Adrenal gland (tissue), 9 donors: ENCODE measurements at regions not wholly inside any gene's neighbourhood (a gene's known extent, or its start where the extent isn't known, plus 50 kb on each side); places are given as distances from the start of the nearest gene placed in this dataset.

ENCODE experiments used
- DNase-seq, 7 donors: peaks; one replicate each; pipeline ENCODE4 v3.0.0-alpha.2; 2019 to 2020
- H3K27ac ChIP-seq, 5 donors: fragments of 200-600 bp; sonication (generic) in 4 of 5; 1 replicate in 3 of 5; 2 replicates in 2 of 5; pipeline versions ENCODE4 v1.5.1 to v1.8.0; 2016 to 2020; ENCODE audit warnings: mild to moderate bottlenecking in 1 of 5
- H3K27me3 ChIP-seq: fragments of 200-600 bp; 2 replicates; pipeline ENCODE4 v1.8.0; 2021
- H3K36me3 ChIP-seq, 2 donors: fragments of 200-600 bp; replicated peaks in 1 of 2; 1 replicate in 1 of 2; 2 replicates in 1 of 2; pipeline versions ENCODE4 v1.5.1 to v1.8.0; 2018 to 2022
- H3K4me1 ChIP-seq, 2 donors: fragments of 200-600 bp; replicated peaks in 1 of 2; 1 replicate in 1 of 2; 2 replicates in 1 of 2; pipeline versions ENCODE4 v1.5.1 to v1.8.0; 2018 to 2021
- H3K4me3 ChIP-seq, 4 donors: fragments of 200-600 bp; sonication (generic) in 3 of 4; one replicate each; pipeline ENCODE4 v1.5.1; 2016 to 2018
- H3K9me3 ChIP-seq, 3 donors: fragments of 200-600 bp; sonication (generic) in 1 of 3; replicated peaks in 1 of 3; 1 replicate in 2 of 3; 2 replicates in 1 of 3; pipeline versions ENCODE4 v1.5.1 to v1.8.0; 2016 to 2021
- POLR2A ChIP-seq, 2 donors: fragments of 450-650 bp; IDR thresholded peaks; one replicate each; pipeline ENCODE4 v1.6.1; 2017; ENCODE audit warnings: antibody characterized with exemption in 2 of 2, mild to moderate bottlenecking in 2 of 2, moderate library complexity in 1 of 2
- WGBS, 4 donors: extraction: QIAGEN DNeasy Blood & Tissue Kit in 2 of 4; methylation state at CpG; one replicate each; pipeline versions ENCODE4 v1.1.5 to v1.1.7; 2013 to 2017; 5-methylcytosine and 5-hydroxymethylcytosine counted together
- intact Hi-C, 2 donors: fragments of 100-400 bp; cut with DNase I; formaldehyde crosslinking; loops; one replicate each; pipeline versions ENCODE4 v1.14.1 to v1.15.0; 2022 to 2023
- TF ChIP-seq, protein P1 (sequence below), 6 experiments: fragments of 450-650 bp in 4 of 6; fragments of 200-600 bp in 2 of 6; sonication (generic) in 1 of 6; IDR thresholded peaks; 1 replicate in 5 of 6; 2 replicates in 1 of 6; pipeline versions ENCODE4 v1.5.1 to v1.8.0; 2016 to 2021; ENCODE audit warnings: antibody characterized with exemption in 6 of 6, mild to moderate bottlenecking in 2 of 6, moderate library complexity in 1 of 6
- donor health status: healthy with polysubstance abuse.
- donor health status: Bipolar disorder and iron deficiency.
- donor health status: DM: yes; HTN: yes; CAD: no.
- donor health status: DM: no; HTN: no; CAD: no.
- donor health status: DM: no; HTN: no; CAD: no.

- Histone ChIP-seq H3K4me3 (no peak overlapping the region), H3K27ac (no peak overlapping the region), H3K4me1 (no peaks in the 10 kb centered on the region), H3K9me3 (no peaks in the 10 kb centered on the region), H3K36me3 (no peaks in the 10 kb centered on the region), H3K27me3 (no peaks in the 10 kb centered on the region)
- intact Hi-C loops = no loop called here
- no peak for TF ChIP-seq POLR2A (IDR thresholded peaks at IDR 0.05)
- TF ChIP-seq, protein P1, sequence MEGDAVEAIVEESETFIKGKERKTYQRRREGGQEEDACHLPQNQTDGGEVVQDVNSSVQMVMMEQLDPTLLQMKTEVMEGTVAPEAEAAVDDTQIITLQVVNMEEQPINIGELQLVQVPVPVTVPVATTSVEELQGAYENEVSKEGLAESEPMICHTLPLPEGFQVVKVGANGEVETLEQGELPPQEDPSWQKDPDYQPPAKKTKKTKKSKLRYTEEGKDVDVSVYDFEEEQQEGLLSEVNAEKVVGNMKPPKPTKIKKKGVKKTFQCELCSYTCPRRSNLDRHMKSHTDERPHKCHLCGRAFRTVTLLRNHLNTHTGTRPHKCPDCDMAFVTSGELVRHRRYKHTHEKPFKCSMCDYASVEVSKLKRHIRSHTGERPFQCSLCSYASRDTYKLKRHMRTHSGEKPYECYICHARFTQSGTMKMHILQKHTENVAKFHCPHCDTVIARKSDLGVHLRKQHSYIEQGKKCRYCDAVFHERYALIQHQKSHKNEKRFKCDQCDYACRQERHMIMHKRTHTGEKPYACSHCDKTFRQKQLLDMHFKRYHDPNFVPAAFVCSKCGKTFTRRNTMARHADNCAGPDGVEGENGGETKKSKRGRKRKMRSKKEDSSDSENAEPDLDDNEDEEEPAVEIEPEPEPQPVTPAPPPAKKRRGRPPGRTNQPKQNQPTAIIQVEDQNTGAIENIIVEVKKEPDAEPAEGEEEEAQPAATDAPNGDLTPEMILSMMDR (IDR thresholded peaks at IDR 0.05) = no peak
- WGBS, 4 donors = 90 to 95% (median 92%) methylated on average over 2 of the region's 2 CpGs
- DNase-seq = no peak
Observed at GRCh38 chr13:33466262-33466661, 180.7 kb upstream of the STARD13 start.

DNA sequence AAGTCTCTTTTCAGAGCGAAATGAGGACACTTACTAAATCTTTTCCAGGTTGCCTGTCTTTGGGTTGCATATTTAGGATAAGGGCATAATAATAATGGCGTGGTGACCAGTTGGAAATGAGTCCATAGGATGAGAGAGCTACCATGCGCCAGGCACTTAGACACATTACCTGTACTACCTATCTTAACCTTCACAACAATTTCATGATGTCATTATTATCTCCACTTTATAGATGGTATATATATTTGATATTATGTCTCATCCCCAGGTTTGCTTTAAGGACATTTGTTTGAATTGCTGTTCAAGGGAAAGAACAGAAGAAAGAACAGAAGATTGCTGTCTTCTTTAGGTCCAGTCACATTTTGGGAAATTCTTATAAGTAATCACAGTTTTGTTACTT is 182.0 kb upstream of the STARD13 start:
- DNase-seq = no peak
- H3K27me3 ChIP-seq = no peaks in the 10 kb centered on the region
- no peak overlapping the region for H3K4me3 ChIP-seq
- no peaks in the 10 kb centered on the region for H3K4me1 ChIP-seq
- TF ChIP-seq POLR2A (IDR thresholded peaks at IDR 0.05) = no peak
- TF ChIP-seq, protein P1 (IDR thresholded peaks at IDR 0.05) = no peak
- H3K9me3 ChIP-seq = no peaks in the 10 kb centered on the region
- intact Hi-C loops = no loop called here
- no peaks in the 10 kb centered on the region for H3K36me3 ChIP-seq
- WGBS, 4 donors = 88 to 99% (median 96%) methylated on average over 3 of the region's 3 CpGs
- H3K27ac ChIP-seq = no peak overlapping the region

DNA sequence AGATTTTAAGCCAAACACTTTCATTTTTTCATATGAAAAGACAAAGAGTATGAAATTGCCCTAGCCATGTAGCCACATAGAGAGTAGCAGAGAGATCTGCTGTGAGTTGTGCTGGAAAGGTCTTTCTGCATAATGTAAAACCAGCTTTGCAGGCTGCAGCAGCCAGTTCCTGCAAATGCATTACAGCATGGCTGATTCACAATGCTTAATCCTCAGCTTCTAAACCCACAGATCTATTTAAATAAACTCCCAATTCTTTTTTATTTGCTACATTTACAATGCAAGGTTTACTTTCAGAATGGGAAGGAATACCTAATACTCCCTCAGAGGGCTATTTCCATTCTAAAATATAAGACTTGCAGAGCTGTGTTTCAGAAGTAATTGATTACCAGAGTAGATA is 185.6 kb upstream of the STARD13 start:
- Histone ChIP-seq H3K4me1 (no peaks in the 10 kb centered on the region), H3K4me3 (no peak overlapping the region), H3K36me3 (no peaks in the 10 kb centered on the region), H3K27me3 (no peaks in the 10 kb centered on the region), H3K27ac (no peak overlapping the region), H3K9me3 (no peaks in the 10 kb centered on the region)
- TF ChIP-seq, protein P1 (IDR thresholded peaks at IDR 0.05) = no peak
- no peak for TF ChIP-seq POLR2A (IDR thresholded peaks at IDR 0.05)
- DNase-seq = no peak
- intact Hi-C loops = no loop called here

- intact Hi-C loops = no loop called here
- no peaks in the 10 kb centered on the region for H3K9me3 ChIP-seq
- no peaks in the 10 kb centered on the region for H3K27me3 ChIP-seq
- H3K36me3 ChIP-seq = no peaks in the 10 kb centered on the region
- 57 to 88% (median 71%) methylated on average over 3 of the region's 3 CpGs for WGBS, 4 donors
- no peak overlapping the region for H3K4me3 ChIP-seq
- H3K27ac ChIP-seq = no peak overlapping the region
- no peaks in the 10 kb centered on the region for H3K4me1 ChIP-seq
- no peak for DNase-seq
- TF ChIP-seq POLR2A (IDR thresholded peaks at IDR 0.05) = no peak
- TF ChIP-seq, protein P1 (IDR thresholded peaks at IDR 0.05) = no peak
Observed at GRCh38 chr13:33472446-33472845, 186.9 kb upstream of the STARD13 start.
